ENCODE measurements at regions not wholly inside any gene's neighbourhood (a gene's known extent, or its start where the extent isn't known, plus 50 kb on each side); places are given as distances from the start of the nearest gene placed in this dataset.

DNA sequence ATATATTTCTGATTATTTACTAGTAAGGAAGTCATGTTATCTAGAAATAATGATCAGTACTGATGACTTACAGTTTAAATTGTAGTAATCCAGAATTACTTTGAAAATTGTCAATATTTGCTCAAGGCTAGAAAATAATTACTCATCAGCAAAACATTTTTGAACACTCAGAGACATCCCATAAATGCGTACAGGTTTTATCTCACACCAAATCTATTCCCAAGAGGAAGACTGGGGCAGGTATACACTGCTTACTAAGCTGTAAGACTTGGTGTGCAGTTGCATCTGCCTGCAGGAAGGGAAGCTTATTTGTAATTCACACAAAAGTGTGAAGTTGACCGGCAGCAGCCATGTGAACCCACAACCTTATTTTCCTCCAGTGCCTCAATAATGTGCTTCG is 146.4 kb downstream of the CCER1 start:
- TF ChIP-seq POLR2A (IDR thresholded peaks at IDR 0.05): no peak
- TF ChIP-seq, protein P1, sequence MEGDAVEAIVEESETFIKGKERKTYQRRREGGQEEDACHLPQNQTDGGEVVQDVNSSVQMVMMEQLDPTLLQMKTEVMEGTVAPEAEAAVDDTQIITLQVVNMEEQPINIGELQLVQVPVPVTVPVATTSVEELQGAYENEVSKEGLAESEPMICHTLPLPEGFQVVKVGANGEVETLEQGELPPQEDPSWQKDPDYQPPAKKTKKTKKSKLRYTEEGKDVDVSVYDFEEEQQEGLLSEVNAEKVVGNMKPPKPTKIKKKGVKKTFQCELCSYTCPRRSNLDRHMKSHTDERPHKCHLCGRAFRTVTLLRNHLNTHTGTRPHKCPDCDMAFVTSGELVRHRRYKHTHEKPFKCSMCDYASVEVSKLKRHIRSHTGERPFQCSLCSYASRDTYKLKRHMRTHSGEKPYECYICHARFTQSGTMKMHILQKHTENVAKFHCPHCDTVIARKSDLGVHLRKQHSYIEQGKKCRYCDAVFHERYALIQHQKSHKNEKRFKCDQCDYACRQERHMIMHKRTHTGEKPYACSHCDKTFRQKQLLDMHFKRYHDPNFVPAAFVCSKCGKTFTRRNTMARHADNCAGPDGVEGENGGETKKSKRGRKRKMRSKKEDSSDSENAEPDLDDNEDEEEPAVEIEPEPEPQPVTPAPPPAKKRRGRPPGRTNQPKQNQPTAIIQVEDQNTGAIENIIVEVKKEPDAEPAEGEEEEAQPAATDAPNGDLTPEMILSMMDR (IDR thresholded peaks at IDR 0.05): no peak
